NCI-H1048 (cell line): ENCODE measurements at regions not wholly inside any gene's neighbourhood (a gene's known extent, or its start where the extent isn't known, plus 50 kb on each side); places are given as distances from the start of the nearest gene placed in this dataset.
"Not testable (repeated sequence)": the region's sequence is repeated elsewhere in the genome, so short reads cannot be mapped to it uniquely, and the experiment has no call there.

ENCODE experiments used
- DNase-seq: peaks from one replicate; lab custom pipeline; 2025; lab: John Stamatoyannopoulos, UW

- not testable (repeated sequence) for DNase-seq
Observed at GRCh38 chr13:64077132-64077835, 2661.6 kb upstream of the PCDH20 start.

- DNase-seq, result no peak
Observed at GRCh38 chr13:64075543-64076271, 2660.1 kb upstream of the PCDH20 start.

GRCh38 chr13:64074971-64075474 lies 2659.4 kb upstream of the PCDH20 start:
- DNase-seq, result no peak

- DNase-seq, result no peak
Observed at GRCh38 chr13:64073203-64073602, 2657.6 kb upstream of the PCDH20 start.

GRCh38 chr13:64071352-64071751 lies 2655.7 kb upstream of the PCDH20 start:
- DNase-seq, result no peak

GRCh38 chr13:64069892-64070291 lies 2654.2 kb upstream of the PCDH20 start:
- DNase-seq, result no peak

- no peak for DNase-seq
Observed at GRCh38 chr13:64066711-64067110, 2651.1 kb upstream of the PCDH20 start.

- DNase-seq, result no peak
Observed at GRCh38 chr13:64061649-64062048, 2646.0 kb upstream of the PCDH20 start.

- DNase-seq, result no peak
Observed at GRCh38 chr13:64057372-64058020, 2641.8 kb upstream of the PCDH20 start.

GRCh38 chr13:64054321-64054720 lies 2638.7 kb upstream of the PCDH20 start:
- DNase-seq, result no peak

- no peak for DNase-seq
Observed at GRCh38 chr13:64052521-64052920, 2636.9 kb upstream of the PCDH20 start.

GRCh38 chr13:64051278-64051677 lies 2635.6 kb upstream of the PCDH20 start:
- no peak for DNase-seq

GRCh38 chr13:64041296-64041695 lies 2625.6 kb upstream of the PCDH20 start:
- no peak for DNase-seq

- no peak for DNase-seq
Observed at GRCh38 chr13:64033921-64034320, 2618.3 kb upstream of the PCDH20 start.

- no peak for DNase-seq
Observed at GRCh38 chr13:64029343-64030093, 2613.9 kb upstream of the PCDH20 start.

GRCh38 chr13:64028551-64028950 lies 2612.9 kb upstream of the PCDH20 start:
- DNase-seq, result no peak

- no peak for DNase-seq
Observed at GRCh38 chr13:64020126-64020525, 2604.5 kb upstream of the PCDH20 start.

- no peak for DNase-seq
Observed at GRCh38 chr13:64007339-64007738, 2591.7 kb upstream of the PCDH20 start.

GRCh38 chr13:64000321-64000720 lies 2584.7 kb upstream of the PCDH20 start:
- DNase-seq, result no peak

- DNase-seq, result no peak
Observed at GRCh38 chr13:63999614-64000305, 2584.1 kb upstream of the PCDH20 start.

GRCh38 chr13:63983366-63983765 lies 2567.7 kb upstream of the PCDH20 start:
- DNase-seq, result no peak

GRCh38 chr13:63979951-63980350 lies 2564.3 kb upstream of the PCDH20 start:
- DNase-seq, result no peak
